ENCODE measurements at regions not wholly inside any gene's neighbourhood (a gene's known extent, or its start where the extent isn't known, plus 50 kb on each side); places are given as distances from the start of the nearest gene placed in this dataset.

DNA sequence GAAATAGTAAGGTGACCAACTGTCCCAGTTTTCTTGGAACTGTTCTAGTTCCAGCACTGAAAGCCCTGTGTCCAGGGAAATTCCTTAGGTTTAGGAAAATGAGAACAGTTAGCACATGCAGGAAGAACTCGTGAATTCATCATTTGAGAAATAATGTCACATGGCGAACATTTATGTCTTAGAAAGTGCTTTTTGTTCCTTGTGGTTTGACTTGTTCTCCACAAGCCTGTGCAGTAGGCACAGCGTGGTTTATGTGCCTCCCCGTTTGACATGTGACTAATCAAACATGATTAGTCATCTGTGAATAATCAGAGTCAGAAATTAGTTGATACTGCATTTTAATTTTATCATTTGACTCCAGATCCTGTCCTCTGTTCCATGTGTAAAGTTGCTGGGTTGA lies 556.0 kb upstream of the CPEB2 start:
- no peak overlapping the region for H4K91ac ChIP-seq (ENCODE audit: low read depth, low read length)
- H3K4me3 ChIP-seq (ENCODE audit: low read depth, low read length), result no peak overlapping the region
- no peak overlapping the region for H4K8ac ChIP-seq (ENCODE audit: low read depth, low read length)
- no peak overlapping the region for H2BK12ac ChIP-seq (ENCODE audit: low read length)
- no peak overlapping the region for H3K4ac ChIP-seq (ENCODE audit: low read depth, low read length)
- H3K79me2 ChIP-seq (ENCODE audit: control insufficient read depth, insufficient read depth, low read length, poor library complexity), result no peaks in the 10 kb centered on the region
- no peaks in the 10 kb centered on the region for H3K9me3 ChIP-seq (ENCODE audit: insufficient read depth, low read depth, low read length)
- H2BK120ac ChIP-seq (ENCODE audit: insufficient read depth, low read length, poor library complexity), result no peak overlapping the region
- no peak overlapping the region for H3K4me2 ChIP-seq (ENCODE audit: low read length)
- H3K14ac ChIP-seq (ENCODE audit: low read length), result no peak overlapping the region
- no peaks in the 10 kb centered on the region for H3K4me1 ChIP-seq (ENCODE audit: control insufficient read depth in 1 of 2, insufficient read depth in 2 of 2, low read length in 2 of 2)
- H3K27me3 ChIP-seq (ENCODE audit: insufficient read depth, low read length), result no peaks in the 10 kb centered on the region
- no peak overlapping the region for H4K12ac ChIP-seq (ENCODE audit: low read depth, low read length)
- H3K9ac ChIP-seq (ENCODE audit: low read length), result no peak overlapping the region
- no peaks in the 10 kb centered on the region for H3K79me1 ChIP-seq (ENCODE audit: low read length)
- DNase-seq, result no peak
- H3K36me3 ChIP-seq (ENCODE audit: control insufficient read depth in 1 of 2, insufficient read depth in 2 of 2, low read length in 2 of 2), result no peaks in the 10 kb centered on the region
- H3K18ac ChIP-seq (ENCODE audit: low read length), result no peak overlapping the region
- no peak overlapping the region for H3K23ac ChIP-seq (ENCODE audit: low read length)
- WGBS (ENCODE audit: extremely low coverage, insufficient coverage, insufficient read length), result no CpG with 5 or more reads among the region's 4 CpGs
- H2AFZ ChIP-seq (ENCODE audit: insufficient read depth, low read length, poor library complexity), result no peak overlapping the region
- no peak overlapping the region for H3K27ac ChIP-seq (ENCODE audit: low read depth, low read length)
- H2AK5ac ChIP-seq (ENCODE audit: low read length), result no peak overlapping the region
- H2BK5ac ChIP-seq (ENCODE audit: low read depth, low read length, poor library complexity), result no peak overlapping the region

DNA sequence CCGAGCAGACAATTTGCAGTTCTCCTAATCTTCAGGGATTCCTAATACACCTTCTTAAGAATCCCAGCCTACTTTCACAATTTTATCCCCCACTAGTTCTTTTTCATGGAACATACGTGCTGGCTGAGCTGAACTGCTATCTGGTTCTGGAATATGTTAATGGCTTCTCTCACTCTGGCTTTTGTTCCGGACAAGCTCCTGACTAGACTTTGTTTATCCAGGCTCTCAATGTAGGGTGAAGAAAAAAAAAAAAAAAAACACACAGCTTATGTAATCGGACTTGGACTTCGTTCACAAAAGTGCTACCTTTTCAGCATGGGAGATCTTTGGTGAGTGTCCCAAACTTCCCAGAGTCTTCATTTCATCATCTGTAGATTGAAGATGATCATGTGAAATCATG lies 555.4 kb upstream of the CPEB2 start:
- no peak overlapping the region for H3K27ac ChIP-seq (ENCODE audit: low read depth, low read length)
- H3K4ac ChIP-seq (ENCODE audit: low read depth, low read length), result no peak overlapping the region
- no peak overlapping the region for H4K91ac ChIP-seq (ENCODE audit: low read depth, low read length)
- no peak overlapping the region for H3K14ac ChIP-seq (ENCODE audit: low read length)
- no peaks in the 10 kb centered on the region for H3K79me1 ChIP-seq (ENCODE audit: low read length)
- no peak for DNase-seq
- no peaks in the 10 kb centered on the region for H3K36me3 ChIP-seq (ENCODE audit: control insufficient read depth in 1 of 2, insufficient read depth in 2 of 2, low read length in 2 of 2)
- H3K4me2 ChIP-seq (ENCODE audit: low read length), result no peak overlapping the region
- WGBS (ENCODE audit: extremely low coverage, insufficient coverage, insufficient read length), result no CpG with 5 or more reads among the region's 5 CpGs
- no peaks in the 10 kb centered on the region for H3K4me1 ChIP-seq (ENCODE audit: control insufficient read depth in 1 of 2, insufficient read depth in 2 of 2, low read length in 2 of 2)
- H2BK5ac ChIP-seq (ENCODE audit: low read depth, low read length, poor library complexity), result no peak overlapping the region
- no peaks in the 10 kb centered on the region for H3K27me3 ChIP-seq (ENCODE audit: insufficient read depth, low read length)
- H2BK12ac ChIP-seq (ENCODE audit: low read length), result no peak overlapping the region
- H4K12ac ChIP-seq (ENCODE audit: low read depth, low read length), result no peak overlapping the region
- no peak overlapping the region for H3K9ac ChIP-seq (ENCODE audit: low read length)
- no peak overlapping the region for H3K18ac ChIP-seq (ENCODE audit: low read length)
- no peak overlapping the region for H2AK5ac ChIP-seq (ENCODE audit: low read length)
- no peak overlapping the region for H2AFZ ChIP-seq (ENCODE audit: insufficient read depth, low read length, poor library complexity)
- no peak overlapping the region for H2BK120ac ChIP-seq (ENCODE audit: insufficient read depth, low read length, poor library complexity)
- no peaks in the 10 kb centered on the region for H3K9me3 ChIP-seq (ENCODE audit: insufficient read depth, low read depth, low read length)
- no peak overlapping the region for H3K4me3 ChIP-seq (ENCODE audit: low read depth, low read length)
- H3K23ac ChIP-seq (ENCODE audit: low read length), result no peak overlapping the region
- H3K79me2 ChIP-seq (ENCODE audit: control insufficient read depth, insufficient read depth, low read length, poor library complexity), result no peaks in the 10 kb centered on the region
- no peak overlapping the region for H4K8ac ChIP-seq (ENCODE audit: low read depth, low read length)

GRCh38 chr4:14449308-14449707 lies 553.0 kb upstream of the CPEB2 start:
- H2BK120ac ChIP-seq (ENCODE audit: insufficient read depth, low read length, poor library complexity), result no peak overlapping the region

DNA sequence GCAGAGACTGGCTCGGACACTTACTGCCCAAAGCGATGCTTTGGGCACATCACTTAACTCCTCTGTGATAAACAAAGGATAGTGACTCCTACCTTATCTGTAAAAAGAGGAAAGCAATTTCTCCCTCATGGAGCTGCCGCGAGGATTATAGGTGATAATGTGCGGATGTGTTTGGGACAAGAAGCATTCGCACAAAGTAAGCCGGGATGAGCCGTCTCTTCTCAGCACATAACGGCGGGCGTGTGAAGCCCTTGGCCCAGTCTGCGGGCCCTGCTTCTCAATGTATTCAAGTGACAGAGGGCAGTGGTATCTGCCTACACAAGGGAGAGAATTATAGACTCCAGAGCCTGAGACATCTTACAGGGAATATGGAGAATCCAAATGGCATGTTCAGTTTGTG lies 550.3 kb upstream of the CPEB2 start:
- Histone ChIP-seq H3K27me3 (ENCODE audit: insufficient read depth, low read length) (no peaks in the 10 kb centered on the region), H3K18ac (ENCODE audit: low read length) (no peak overlapping the region), H3K4me1 (ENCODE audit: control insufficient read depth in 1 of 2, insufficient read depth in 2 of 2, low read length in 2 of 2) (no peaks in the 10 kb centered on the region), H4K8ac (ENCODE audit: low read depth, low read length) (no peak overlapping the region), H3K4me3 (ENCODE audit: low read depth, low read length) (no peak overlapping the region), H2BK120ac (ENCODE audit: insufficient read depth, low read length, poor library complexity) (no peak overlapping the region), H4K91ac (ENCODE audit: low read depth, low read length) (no peak overlapping the region), H4K12ac (ENCODE audit: low read depth, low read length) (no peak overlapping the region), H2BK5ac (ENCODE audit: low read depth, low read length, poor library complexity) (no peak overlapping the region), H3K36me3 (ENCODE audit: control insufficient read depth in 1 of 2, insufficient read depth in 2 of 2, low read length in 2 of 2) (no peaks in the 10 kb centered on the region), H3K4ac (ENCODE audit: low read depth, low read length) (no peak overlapping the region), H3K14ac (ENCODE audit: low read length) (no peak overlapping the region), H3K79me1 (ENCODE audit: low read length) (no peaks in the 10 kb centered on the region), H2AK5ac (ENCODE audit: low read length) (no peak overlapping the region), H2BK12ac (ENCODE audit: low read length) (no peak overlapping the region), H3K9ac (ENCODE audit: low read length) (peak overlapping the region; percentile 61), H3K4me2 (ENCODE audit: low read length) (no peak overlapping the region), H3K27ac (ENCODE audit: low read depth, low read length) (no peak overlapping the region), H3K9me3 (ENCODE audit: insufficient read depth, low read depth, low read length) (no peaks in the 10 kb centered on the region), H2AFZ (ENCODE audit: insufficient read depth, low read length, poor library complexity) (no peak overlapping the region), H3K79me2 (ENCODE audit: control insufficient read depth, insufficient read depth, low read length, poor library complexity) (no peaks in the 10 kb centered on the region), H3K23ac (ENCODE audit: low read length) (no peak overlapping the region)
- no peak for DNase-seq
- WGBS (ENCODE audit: extremely low coverage, insufficient coverage, insufficient read length), result no CpG with 5 or more reads among the region's 12 CpGs

More at GRCh38 chr4:14449308-14449707, 553.0 kb upstream of the CPEB2 start:
- no peak overlapping the region for H3K4ac ChIP-seq (ENCODE audit: low read depth, low read length)
- no peak overlapping the region for H3K23ac ChIP-seq (ENCODE audit: low read length)
- H3K27ac ChIP-seq (ENCODE audit: low read depth, low read length), result no peak overlapping the region
- no peak overlapping the region for H4K91ac ChIP-seq (ENCODE audit: low read depth, low read length)
- H3K14ac ChIP-seq (ENCODE audit: low read length), result no peak overlapping the region
- no peak overlapping the region for H2AFZ ChIP-seq (ENCODE audit: insufficient read depth, low read length, poor library complexity)
- no peaks in the 10 kb centered on the region for H3K9me3 ChIP-seq (ENCODE audit: insufficient read depth, low read depth, low read length)
- no peaks in the 10 kb centered on the region for H3K4me1 ChIP-seq (ENCODE audit: control insufficient read depth in 1 of 2, insufficient read depth in 2 of 2, low read length in 2 of 2)
- no peak overlapping the region for H3K18ac ChIP-seq (ENCODE audit: low read length)
- H3K36me3 ChIP-seq (ENCODE audit: control insufficient read depth in 1 of 2, insufficient read depth in 2 of 2, low read length in 2 of 2), result no peaks in the 10 kb centered on the region
- no peak overlapping the region for H3K9ac ChIP-seq (ENCODE audit: low read length)
- no peaks in the 10 kb centered on the region for H3K79me1 ChIP-seq (ENCODE audit: low read length)
- H3K4me3 ChIP-seq (ENCODE audit: low read depth, low read length), result no peak overlapping the region
- no CpG with 5 or more reads among the region's 2 CpGs for WGBS (ENCODE audit: extremely low coverage, insufficient coverage, insufficient read length)
- no peak overlapping the region for H4K12ac ChIP-seq (ENCODE audit: low read depth, low read length)
- DNase-seq, result no peak
- no peak overlapping the region for H2BK12ac ChIP-seq (ENCODE audit: low read length)
- H2AK5ac ChIP-seq (ENCODE audit: low read length), result no peak overlapping the region
- no peak overlapping the region for H3K4me2 ChIP-seq (ENCODE audit: low read length)
- no peaks in the 10 kb centered on the region for H3K79me2 ChIP-seq (ENCODE audit: control insufficient read depth, insufficient read depth, low read length, poor library complexity)
- no peaks in the 10 kb centered on the region for H3K27me3 ChIP-seq (ENCODE audit: insufficient read depth, low read length)
- no peak overlapping the region for H2BK5ac ChIP-seq (ENCODE audit: low read depth, low read length, poor library complexity)
- H4K8ac ChIP-seq (ENCODE audit: low read depth, low read length), result no peak overlapping the region

Measured in trophoblast cell (in vitro differentiated cells and primary cell).